Left kidney (tissue), 1 donor: ENCODE measurements at regions not wholly inside any gene's neighbourhood (a gene's known extent, or its start where the extent isn't known, plus 50 kb on each side); places are given as distances from the start of the nearest gene placed in this dataset.
A peak's percentile ranks its signal among the peaks of the same experiment; 100 is the strongest.

Source experiments
- DNase-seq: peaks from one replicate; pipeline ENCODE4 v3.0.0-alpha.2; 2013

DNA sequence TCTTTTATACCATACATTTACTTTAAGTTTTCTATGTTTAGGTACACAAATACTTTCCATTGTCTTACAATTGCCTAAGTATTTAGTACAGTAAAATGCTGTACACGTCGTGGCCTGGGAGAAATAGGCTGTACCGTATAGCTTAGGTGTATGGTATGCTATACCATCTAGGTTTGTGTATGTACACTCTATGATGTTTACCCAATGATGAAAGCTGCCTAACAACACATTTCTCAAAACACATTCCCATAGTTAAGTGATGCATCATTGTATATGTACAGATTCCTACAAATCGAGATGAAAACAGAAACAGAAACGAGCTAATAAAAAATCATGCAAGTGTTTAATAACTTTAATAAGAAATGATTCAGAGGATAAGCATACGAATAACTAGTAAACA lies 51.6 kb downstream of the SPANXA2 start:
- no peak for DNase-seq

DNA sequence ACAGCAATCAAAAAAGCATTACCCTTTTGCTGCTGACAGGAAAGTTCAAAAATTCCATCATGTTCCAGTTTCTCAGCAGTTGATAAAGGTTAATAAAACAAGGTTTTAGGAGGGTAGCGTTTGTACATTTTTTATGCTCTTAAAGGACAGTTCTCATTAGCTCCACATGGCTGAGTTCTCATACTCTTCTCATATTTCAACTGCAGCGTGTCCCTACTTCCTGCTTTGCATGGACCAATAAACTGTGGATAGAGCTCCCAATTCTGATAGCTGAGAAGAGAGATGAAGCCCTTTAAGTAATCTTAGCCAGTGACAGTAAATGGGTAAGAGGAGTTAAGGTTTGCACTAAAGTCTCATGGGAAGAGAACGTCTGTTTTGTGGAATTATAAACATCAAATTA lies 53.5 kb downstream of the SPANXA2 start:
- peak; percentile 29 for DNase-seq
